ENCODE measurements at regions not wholly inside any gene's neighbourhood (a gene's known extent, or its start where the extent isn't known, plus 50 kb on each side); places are given as distances from the start of the nearest gene placed in this dataset.
"Not testable (repeated sequence)": the region's sequence is repeated elsewhere in the genome, so short reads cannot be mapped to it uniquely, and the experiment has no call there.

DNA sequence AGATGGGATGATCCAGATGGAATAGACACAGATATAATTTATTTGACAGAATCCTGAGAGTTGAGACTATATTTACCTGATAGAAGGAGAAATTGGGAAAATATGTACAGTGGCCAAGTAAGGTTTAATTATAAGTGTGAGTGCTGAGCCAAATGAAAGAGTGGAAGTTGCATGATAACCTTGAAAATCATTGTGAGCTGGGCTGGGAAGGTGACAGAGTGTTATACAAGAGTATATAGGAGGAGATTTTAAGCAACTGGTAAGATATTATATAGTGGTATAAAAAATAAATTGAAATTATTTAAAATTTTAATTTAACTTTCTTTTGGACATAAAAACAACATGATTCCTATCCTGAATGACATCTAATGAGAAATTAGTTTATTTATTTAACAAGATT, 340.8 kb downstream of the NUP35 start:
- DNase-seq: no peak

DNA sequence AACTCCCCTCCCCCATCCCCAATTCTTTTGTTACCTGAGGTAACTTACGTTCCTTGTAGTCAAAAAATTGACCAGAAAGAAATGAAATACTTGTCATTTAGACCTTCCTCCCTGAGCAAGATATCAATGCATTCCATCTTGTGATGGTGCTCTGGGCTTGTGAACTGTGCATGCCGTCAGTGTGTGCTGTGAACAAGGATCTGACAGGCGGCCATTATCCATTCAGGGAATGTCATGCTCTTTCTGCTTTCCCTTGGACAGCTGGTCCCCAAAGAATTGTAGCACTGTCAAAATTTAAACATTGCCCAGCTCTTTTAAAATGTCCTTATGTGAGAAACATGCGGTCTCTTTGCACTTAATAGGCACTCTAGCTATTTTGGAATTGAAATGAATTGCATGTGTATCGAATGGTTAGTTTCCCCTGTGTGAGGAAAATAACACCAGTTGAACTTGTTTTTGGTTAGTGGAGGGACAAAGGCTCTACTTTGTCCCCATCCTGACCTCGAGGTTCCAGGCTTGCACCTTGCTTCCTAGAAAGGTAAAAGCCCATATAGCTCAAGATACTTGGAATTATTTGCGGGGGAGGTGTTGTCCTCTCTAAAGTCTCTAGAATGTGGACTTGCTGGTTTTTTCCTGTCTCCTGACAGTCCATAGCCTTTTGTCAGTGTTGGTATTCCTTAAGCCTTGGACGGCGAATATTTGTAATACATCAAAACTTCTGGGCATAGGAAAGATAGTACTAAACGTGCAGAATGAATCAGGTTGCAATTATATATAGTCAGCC, 350.9 kb downstream of the NUP35 start:
- DNase-seq: no peak

DNA sequence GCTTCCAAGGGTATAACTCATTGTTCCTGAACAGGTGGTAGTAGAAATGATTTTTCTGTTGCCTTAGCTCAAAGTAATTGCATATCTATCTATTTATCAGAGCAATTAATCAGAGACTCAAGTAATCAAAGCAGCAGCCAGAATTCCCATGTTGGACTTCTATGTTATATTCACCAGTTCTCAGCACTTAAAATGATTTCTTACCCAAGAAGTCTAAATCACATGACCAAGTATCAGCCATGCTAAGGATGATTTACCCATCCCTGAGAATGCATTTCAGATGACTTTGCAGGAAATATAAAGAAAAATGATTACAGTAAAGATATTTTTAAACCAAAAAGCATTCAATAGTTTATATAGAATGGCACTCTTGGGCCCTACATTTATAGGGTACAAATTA, 352.2 kb downstream of the NUP35 start:
- no peak for DNase-seq

DNA sequence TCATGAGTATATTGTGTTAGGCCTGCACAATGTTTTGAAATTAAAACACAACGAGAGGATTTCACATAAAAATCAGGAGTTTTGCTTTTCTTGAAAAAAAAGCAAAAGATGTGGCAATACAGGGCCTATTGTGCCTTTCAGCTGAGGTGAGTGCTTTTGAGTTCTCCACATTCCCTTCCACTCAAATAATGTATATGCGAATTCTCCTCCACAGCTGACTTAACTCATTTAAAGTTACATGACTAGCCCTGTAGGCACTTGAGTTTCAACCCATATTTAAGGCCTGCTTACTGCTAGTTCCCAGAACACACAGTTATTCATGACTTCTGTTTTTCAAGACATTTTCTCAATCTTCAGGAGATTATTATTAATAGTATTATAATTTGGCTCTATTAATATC, 353.1 kb downstream of the NUP35 start:
- DNase-seq: no peak

DNA sequence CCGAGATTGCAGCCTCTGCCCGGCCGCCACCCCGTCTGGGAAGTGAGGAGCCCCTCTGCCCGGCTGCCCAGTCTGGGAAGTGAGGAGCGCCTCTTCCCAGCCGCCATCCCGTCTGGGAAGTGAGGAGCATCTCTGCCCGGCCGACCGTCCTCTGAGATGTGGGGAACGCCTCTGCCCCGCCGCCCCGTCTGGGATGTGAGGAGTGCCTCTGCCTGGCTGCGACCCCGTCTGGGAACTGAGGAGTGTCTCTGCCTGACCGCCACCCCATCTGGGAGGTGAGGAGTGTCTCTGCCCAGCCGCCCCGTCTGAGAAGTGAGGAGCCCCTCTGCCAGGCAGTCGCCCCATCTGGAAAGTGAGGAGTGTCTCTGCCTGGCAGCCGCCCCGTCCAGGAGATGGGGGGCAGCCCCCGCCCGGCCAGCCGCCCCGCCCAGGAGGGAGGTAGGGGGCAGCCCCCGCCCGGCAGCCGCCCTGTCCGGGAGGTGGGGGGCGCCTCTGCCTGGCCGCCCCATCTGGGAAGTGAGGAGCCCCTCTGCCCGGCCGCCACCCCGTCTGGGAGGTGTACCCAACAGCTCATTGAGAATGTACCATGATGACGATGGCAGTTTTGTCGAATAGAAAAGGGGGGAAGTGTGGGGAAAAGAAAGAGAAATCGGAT, 354.8 kb downstream of the NUP35 start:
- not testable (repeated sequence) for DNase-seq

DNA sequence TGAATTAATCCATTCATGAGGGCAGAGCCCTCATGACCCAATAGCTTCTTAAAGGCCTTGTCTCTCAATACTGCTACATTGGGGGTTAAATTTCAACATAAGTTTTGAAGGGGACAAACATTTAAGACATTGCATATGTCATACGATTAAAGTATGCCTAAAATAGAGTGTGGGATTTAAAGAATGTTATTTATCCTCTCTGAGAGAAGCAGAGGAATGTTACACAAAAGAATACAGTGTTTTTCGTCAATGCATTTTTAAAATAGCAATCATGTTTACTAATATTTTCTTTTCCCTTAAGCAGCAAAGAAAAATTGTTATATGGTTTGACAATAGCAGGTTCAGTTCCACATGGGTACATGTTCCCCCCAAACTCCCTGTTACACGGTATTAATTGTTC, 363.1 kb downstream of the NUP35 start:
- no peak for DNase-seq

DNA sequence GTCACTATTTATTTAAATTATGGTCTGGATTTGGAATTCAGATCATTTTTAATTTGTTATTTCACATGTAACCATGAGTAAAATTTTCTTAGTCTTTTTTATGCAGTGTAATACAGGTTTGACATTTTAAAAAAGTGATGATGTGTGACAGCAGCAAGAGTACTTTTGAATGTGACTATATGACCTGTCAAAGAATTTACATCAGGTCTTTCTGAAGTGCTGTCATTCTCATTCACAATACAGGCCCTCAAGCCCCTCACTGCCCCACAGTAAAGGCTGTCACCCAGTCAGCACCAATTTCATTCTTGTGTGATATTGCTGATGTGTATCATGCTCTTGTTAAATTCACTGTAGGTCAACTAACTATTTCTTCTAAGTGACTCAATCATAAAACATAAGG, 364.2 kb downstream of the NUP35 start:
- DNase-seq: no peak

DNA sequence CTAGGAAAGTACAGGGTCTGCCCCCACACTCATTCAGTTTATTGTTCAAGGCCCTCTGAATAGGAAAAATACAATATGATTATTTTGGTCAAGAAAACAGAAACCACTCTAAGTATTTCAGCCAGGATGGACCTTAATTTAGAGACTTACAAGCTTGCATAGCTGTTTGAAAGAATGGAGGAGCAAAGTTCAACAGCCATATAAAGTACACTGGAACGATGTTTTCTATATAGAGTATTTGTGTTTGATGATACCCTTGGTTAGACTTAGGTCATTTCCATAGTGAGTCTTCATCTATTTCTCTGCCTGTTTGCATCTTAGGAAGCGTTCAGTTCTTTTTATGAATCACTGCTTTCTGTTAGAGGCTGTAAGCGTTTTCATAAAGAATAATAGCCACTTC, 366.2 kb downstream of the NUP35 start:
- no peak for DNase-seq

DNA sequence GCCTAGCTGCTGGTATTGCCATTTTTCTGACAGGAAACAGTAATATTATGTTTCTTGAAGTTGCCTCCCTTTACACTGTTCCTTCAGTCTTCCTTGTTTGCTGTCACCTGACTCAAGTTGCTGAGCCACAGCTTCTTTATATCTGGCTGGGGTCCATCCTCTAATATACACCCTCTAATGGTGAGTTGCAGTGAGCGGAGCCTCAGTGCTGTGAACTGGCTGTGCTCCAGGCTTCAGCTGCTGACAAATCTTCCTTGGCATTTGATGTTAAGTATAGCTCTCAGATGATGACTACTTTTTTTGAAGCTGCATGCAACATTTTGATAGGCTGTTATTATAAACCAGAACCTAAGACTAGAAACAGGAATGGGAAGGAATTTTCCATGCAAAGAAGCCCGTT, 366.7 kb downstream of the NUP35 start:
- DNase-seq: no peak

DNA sequence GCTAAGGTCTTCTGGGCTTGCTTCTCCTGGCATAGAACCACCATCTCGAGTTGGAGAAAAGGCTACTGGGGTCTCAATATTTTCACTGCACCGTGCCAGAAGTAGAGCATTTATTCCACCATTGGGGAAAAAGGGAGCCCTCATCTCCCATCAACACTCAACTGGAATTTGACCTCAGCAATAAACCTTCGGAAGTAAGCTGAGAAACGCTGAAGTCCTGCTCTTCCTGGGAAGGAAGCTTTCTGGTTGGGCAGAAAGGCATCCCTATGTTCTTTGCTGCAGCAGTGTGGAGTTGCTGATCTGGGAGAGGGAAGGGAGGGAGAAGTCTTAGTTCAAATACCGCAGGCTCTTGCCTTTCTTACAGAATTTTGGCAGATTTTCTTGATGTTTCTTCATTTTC, 368.8 kb downstream of the NUP35 start:
- no peak for DNase-seq

DNA sequence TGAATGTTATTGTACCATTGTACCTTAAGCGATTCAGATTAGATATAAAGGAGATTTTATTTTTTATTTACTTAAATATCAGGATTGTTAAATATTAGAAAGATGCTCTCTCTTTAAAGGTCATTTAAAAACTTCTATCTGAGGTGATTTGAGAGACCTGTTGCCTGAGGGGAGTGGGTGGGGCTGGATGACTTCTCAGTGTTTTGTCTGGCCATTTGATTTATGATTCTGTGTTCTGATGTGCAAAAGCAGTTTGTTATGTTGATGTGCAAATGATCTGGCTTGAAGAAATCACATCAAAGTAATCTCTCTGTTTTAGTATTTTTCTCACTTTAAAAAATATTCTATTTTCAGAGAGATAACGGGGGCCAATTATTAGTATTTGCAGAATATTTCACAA, 370.8 kb downstream of the NUP35 start:
- DNase-seq: no peak

DNA sequence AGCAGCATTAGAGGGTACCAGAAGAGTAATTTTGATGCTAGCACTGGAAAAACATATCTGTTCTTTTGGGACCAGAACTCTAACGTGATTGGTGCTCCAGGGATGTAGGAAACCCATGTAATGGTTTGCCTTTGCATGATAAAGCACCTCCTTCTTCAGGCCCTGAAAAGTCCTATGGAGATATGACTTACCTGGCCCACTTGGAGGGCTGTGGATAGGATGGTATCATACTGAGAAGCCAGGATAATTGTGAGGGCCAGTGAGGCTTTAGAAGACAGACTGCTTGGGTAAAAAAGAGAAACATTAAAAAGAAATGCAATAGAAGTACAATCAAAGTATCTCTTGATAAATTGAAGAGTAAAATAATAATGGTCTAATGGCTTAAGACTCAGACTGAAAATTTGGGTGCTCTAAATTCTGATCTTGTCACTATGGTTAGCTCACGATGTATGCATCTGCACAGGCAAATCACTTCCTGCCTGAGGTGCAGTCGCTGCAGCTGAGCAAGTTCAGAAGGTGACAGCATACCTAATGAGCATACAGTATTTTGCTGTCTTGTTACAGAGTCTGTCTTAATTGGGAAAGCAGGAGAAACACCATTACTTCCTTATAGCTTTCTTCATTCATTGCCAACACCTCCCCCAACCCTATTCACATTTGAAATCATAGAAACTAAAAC, 371.5 kb downstream of the NUP35 start:
- no peak for DNase-seq

DNA sequence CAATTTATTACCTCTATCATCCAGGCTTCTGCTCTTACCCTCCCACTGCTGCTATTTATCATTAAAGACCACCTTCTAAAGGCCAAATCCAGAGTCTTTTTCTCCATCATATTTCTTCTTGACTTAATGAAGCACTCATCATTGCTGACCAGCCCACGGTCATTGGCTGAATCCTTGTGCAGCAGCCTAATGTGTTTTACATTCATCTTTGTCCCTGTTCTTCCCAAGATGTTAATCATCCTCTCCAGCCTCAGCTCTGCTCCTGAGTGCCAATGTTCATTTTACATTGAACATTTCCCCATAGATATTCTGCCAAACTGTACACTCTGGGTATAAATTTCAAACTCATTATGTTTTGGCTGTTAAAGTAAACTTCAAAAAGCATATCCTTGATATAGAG, 373.6 kb downstream of the NUP35 start:
- DNase-seq: no peak

DNA sequence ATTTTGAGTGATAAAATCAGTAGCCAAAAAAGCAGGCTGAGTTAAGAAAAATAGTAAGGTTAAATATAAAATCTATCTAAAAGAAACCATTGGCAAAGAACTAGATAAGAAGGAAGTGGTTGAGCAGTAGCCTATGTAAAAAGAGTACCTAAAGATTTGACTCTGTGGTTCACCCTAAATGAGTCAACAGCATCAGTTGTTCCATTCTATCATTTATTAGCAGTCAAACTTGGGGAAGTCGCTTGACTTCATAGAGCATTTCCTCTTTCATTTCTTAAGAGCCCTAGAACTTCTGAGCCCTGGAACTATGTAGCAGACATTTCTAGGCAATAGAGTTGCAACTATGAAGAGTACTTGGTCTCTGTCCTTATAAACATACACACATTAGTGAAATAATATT, 381.7 kb downstream of the NUP35 start:
- no peak for DNase-seq

DNA sequence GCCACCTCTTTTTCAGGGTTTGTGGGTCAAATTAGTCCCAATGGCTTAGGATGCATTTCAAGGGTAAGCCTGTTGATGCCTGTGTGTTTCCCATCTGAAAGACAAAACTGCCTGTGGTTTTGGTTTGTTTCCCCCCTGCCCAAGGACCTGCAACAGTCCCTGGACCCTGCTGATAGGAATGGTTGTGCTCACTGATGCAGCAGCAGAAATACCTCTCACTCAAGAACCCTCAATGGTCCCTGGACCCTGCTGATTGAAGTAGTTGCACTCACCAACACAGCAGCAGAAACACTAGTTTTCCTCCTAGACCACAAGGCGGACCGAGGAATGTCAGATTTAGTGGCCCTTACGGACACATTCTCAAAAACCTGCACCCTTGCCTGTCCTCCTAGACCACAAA, 386.9 kb downstream of the NUP35 start:
- no peak for DNase-seq

DNA sequence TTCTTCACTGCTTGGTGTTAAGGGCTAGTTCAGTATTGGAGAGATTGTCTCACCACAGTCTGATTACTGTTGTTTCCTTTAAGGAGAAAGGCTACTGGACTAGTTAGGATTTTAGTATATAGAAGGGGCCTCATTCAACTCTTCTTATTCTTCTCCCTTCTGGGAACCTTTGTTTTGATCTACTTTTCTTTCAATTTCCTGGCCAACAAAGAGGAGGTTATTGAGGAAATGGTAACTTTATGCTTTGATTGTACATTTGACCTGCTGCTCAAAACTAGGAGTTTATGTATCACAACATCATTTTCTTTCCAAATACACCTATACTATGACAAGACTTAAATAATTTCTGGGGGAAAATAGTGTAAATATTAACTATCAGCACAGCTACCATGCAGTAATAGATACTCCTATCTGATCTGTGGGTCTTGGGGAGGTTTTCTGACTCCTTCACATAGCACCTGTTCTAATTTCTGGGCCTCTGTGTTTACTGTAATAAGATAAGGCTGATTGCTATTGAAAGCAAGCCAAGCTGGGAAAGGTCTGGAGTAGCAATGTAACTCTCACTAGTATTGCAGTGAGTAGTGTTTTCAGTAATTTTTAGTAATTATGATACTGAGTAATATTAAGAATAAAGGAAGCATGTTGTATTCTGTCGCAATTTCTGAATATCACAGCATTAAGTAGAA, 395.3 kb downstream of the NUP35 start:
- no peak for DNase-seq

DNA sequence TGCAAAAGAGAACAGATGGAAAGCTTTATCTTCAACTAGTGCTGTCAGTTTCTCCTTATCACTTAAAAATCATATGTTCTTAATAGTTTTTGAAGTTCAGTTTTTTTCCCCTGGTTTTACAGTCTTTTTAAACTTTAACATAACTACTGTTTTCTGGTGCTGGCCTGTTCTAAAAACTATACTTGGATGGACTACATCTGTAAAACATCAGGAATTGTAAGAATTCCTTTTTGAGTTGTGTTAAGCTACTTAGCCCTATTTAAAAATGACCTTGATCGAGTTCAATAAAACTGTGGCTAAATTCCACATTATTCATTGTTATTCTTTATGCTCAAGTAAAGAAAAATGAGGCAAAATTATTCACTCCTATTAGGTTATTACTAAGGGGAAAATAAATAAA, 397.7 kb downstream of the NUP35 start:
- DNase-seq: no peak

DNA sequence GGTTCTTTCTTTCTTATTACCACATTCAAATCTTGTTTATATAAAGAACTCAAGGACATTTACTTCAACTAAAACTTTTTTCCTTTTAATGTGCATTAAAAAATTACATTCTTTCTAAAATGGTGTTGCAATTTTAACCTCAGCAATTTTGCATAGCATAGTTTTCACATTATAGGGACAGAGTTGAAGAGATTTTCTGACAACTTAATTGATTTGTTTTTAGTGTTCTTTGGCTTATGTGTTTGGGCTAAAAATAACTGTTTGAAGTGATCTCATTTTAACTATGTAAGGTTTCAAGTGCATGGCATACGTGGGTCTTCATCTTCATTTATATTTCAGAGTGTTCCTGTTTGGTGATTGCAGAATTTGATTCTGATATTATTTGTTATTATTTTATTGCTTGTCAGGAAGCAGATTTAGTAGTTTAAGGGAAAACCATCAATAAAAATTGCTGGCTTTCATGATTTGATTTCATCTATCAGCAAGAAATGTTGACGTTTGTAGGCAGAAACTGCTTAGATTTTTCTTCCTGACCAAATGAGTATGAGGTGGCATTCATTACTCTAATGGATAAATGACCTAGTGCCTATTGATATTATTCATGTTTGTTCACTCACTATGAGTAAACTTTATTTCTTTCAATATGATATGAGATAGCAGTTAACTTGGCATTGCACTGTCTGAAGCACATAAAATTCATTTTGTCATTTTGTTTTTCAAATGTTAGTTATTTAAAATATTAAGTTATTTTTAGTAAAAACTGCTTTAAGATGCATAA, 398.4 kb downstream of the NUP35 start:
- DNase-seq: no peak

DNA sequence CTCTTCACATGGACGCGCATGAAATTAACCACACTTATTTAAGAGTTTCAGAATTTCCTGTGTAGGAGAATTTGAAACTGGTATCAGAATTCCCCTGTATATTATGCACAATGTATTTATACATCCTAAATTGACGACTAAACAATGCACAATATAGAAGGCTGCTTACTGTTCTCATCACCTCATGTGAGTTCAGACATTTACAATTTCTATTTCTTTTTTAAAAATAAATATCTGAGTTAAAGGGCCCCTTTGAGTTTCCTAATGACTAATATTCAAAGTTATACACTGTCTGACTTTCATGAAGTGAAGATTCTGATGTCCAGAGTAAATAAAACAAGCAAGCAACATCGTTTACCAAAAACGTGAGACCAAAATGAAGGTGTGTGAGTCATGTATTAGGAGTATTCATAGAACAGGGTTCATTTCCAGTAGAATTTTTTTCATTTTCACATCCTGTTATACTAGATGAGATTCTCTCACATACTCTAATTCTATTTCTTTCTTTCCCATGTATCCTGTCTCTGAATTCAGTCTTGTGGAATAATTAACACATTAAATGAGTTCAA, 406.2 kb downstream of the NUP35 start:
- DNase-seq: no peak

DNA sequence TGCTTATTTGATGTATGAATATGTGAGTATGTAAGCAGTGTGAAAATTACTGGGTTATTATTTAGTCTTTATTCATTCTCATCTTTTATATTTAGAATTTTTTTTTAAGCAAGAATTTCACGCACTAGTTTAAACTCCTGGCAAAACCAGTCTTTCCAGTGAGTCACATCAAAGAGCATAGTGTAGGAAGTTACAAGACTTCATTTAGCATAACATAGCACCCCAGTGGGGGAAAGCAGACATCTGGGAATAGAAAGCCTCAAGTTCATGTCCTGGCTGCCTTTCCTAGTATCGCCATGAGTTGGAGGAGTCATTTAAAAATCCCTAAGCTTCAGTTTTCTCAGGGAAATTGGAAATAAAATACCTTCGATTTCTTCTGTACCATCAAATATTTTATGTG, 408.3 kb downstream of the NUP35 start:
- no peak for DNase-seq

DNA sequence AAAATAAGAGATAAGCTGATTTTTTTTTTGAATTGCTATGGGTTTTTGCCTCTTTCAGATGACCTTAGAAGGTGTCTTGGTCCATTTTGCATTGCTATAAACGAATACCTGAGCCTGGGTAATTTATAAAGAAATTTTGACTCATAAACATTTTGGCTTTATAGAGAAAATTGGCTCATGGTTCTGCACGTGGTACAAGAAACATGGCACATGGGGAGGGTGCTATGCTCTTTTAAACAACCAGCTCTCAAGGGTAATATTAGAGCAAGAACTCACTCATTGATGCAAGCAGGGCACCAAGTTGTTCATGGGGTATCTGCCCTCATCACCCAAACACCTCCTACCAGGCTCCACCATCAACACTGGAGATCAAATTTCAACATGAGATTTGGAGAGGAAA, 408.8 kb downstream of the NUP35 start:
- DNase-seq: no peak

DNA sequence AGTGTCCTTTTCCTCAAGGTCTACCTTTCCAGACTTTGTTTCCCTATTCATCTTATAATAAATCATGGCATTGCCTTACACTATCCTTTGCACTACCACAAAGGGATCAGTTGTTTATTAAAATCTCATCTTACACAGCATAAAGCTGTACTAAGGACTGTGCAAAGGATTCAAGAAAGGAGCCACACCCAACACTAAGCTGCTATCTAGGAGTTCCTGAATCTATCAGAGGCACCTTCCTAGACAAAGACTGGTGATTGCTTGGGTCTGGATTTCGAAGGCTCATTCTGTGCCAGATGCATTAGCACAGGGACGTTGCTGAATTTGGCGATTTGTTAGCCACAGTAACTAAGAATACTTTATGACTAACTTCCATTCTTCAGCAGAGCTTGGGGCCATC, 412.0 kb downstream of the NUP35 start:
- DNase-seq: no peak

DNA sequence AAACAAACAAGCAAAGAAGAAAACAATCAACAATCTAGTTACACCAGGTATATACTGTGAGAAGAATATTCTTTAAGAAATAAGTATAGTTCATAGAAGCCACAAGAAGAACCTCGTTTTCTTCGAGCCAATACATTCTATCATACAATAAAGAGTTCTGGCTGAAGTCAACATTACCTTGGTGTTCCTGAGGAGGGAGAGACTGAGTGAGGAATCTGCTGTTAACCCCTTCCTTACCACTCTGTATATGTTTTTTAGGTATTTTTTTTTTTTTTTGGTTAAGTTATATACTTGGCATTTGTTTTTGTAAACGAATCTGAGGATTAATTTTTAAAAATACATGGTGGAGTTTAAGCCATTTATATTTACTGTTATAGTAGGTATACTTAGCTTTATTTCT, 412.5 kb downstream of the NUP35 start:
- DNase-seq: no peak
